Progenitor cell of endocrine pancreas (in vitro differentiated cells): ENCODE measurements at regions not wholly inside any gene's neighbourhood (a gene's known extent, or its start where the extent isn't known, plus 50 kb on each side); places are given as distances from the start of the nearest gene placed in this dataset.

ENCODE experiments used
- DNase-seq: peaks from one replicate; pipeline ENCODE4 v3.0.0; 2021; ENCODE audit warnings: low spot score; ENCODE audit not compliant: unreplicated experiment
- H3K27ac Mint-ChIP-seq: 2 replicates; pipeline ENCODE4 v1.8.0; 2021; ENCODE audit warnings: mild to moderate bottlenecking, moderate library complexity, mixed read lengths
- H3K27me3 Mint-ChIP-seq: 2 replicates; pipeline ENCODE4 v1.8.0; 2021; ENCODE audit warnings: mixed read lengths
- H3K36me3 Mint-ChIP-seq: 2 replicates; pipeline ENCODE4 v1.8.0; 2022; ENCODE audit warnings: mixed read lengths; ENCODE audit not compliant: insufficient read depth
- H3K4me1 Mint-ChIP-seq: 2 replicates; pipeline ENCODE4 v1.8.0; 2021; ENCODE audit warnings: low read depth, mixed read lengths
- H3K4me3 Mint-ChIP-seq: 2 replicates; pipeline ENCODE4 v1.8.0; 2021; ENCODE audit warnings: low read depth, mild to moderate bottlenecking, moderate library complexity, mixed read lengths
- H3K9me3 Mint-ChIP-seq: 2 replicates; pipeline ENCODE4 v1.8.0; 2021; ENCODE audit warnings: low read depth, mixed read lengths
- CTCF ChIP-seq: fragments of 200-600 bp; sonication (generic); IDR thresholded peaks from one replicate; pipeline ENCODE4 v1.5.0; 2021; ENCODE audit warnings: antibody characterized with exemption, mild to moderate bottlenecking; ENCODE audit not compliant: unreplicated experiment

GRCh38 chr18:39486268-39486667, 1920.7 kb upstream of the CELF4 start:
- no peak overlapping the region for H3K4me3 Mint-ChIP-seq
- peaks cover 2% of the 10 kb centered on the region for H3K36me3 Mint-ChIP-seq
- H3K27me3 Mint-ChIP-seq: no peaks in the 10 kb centered on the region
- peaks cover 30% of the 10 kb centered on the region for H3K4me1 Mint-ChIP-seq
- DNase-seq: no peak
- peaks cover 7% of the 10 kb centered on the region for H3K9me3 Mint-ChIP-seq
- H3K27ac Mint-ChIP-seq: no peak overlapping the region
- no peak for TF ChIP-seq CTCF

- H3K4me3 Mint-ChIP-seq: no peak overlapping the region
- DNase-seq: no peak
- H3K27me3 Mint-ChIP-seq: no peaks in the 10 kb centered on the region
- peaks cover 2% of the 10 kb centered on the region for H3K36me3 Mint-ChIP-seq
- peaks cover 6% of the 10 kb centered on the region for H3K9me3 Mint-ChIP-seq
- H3K27ac Mint-ChIP-seq: no peak overlapping the region
- no peak for TF ChIP-seq CTCF
- H3K4me1 Mint-ChIP-seq: peaks cover 30% of the 10 kb centered on the region
Measured at GRCh38 chr18:39485696-39486095, 1920.1 kb upstream of the CELF4 start.

- Mint-ChIP-seq H3K9me3 (no peaks in the 10 kb centered on the region), H3K36me3 (no peaks in the 10 kb centered on the region), H3K4me3 (no peak overlapping the region), H3K27me3 (no peaks in the 10 kb centered on the region), H3K4me1 (peaks cover 9% of the 10 kb centered on the region), H3K27ac (no peak overlapping the region)
- DNase-seq: no peak
- no peak for TF ChIP-seq CTCF
Measured at GRCh38 chr18:39481281-39481680, 1915.7 kb upstream of the CELF4 start.

GRCh38 chr18:39480494-39481195, 1915.0 kb upstream of the CELF4 start:
- Mint-ChIP-seq H3K27me3 (no peaks in the 10 kb centered on the region), H3K4me3 (no peak overlapping the region), H3K36me3 (no peaks in the 10 kb centered on the region), H3K4me1 (peaks cover 7% of the 10 kb centered on the region), H3K27ac (no peak overlapping the region), H3K9me3 (no peaks in the 10 kb centered on the region)
- no peak for TF ChIP-seq CTCF
- DNase-seq: no peak

GRCh38 chr18:39464006-39464405, 1898.4 kb upstream of the CELF4 start:
- no peak for DNase-seq
- Mint-ChIP-seq H3K27ac (no peak overlapping the region), H3K9me3 (peaks cover 3% of the 10 kb centered on the region), H3K27me3 (no peaks in the 10 kb centered on the region), H3K36me3 (peaks cover 2% of the 10 kb centered on the region), H3K4me1 (no peaks in the 10 kb centered on the region), H3K4me3 (no peak overlapping the region)
- TF ChIP-seq CTCF: no peak
